OCI-LY3 (cell line): ENCODE measurements at regions not wholly inside any gene's neighbourhood (a gene's known extent, or its start where the extent isn't known, plus 50 kb on each side); places are given as distances from the start of the nearest gene placed in this dataset.

Experiments used
- CTCF ChIP-seq: fragments of 200-600, 300-600 bp; sonication (generic); IDR thresholded peaks from 2 replicates; pipeline ENCODE4 v1.5.1; 2014; ENCODE audit warnings: antibody characterized with exemption, low read length, low read depth
- EZH2phosphoT487 ChIP-seq: fragments of 200-600 bp; shearing (Covaris generic); IDR thresholded peaks from 2 replicates; pipeline ENCODE4 v1.6.1; 2018; ENCODE audit warnings: antibody characterized with exemption, mixed run types, low read depth

- TF ChIP-seq CTCF: no peak
- no peak for TF ChIP-seq EZH2phosphoT487
Measured at GRCh38 chrY:19130569-19131358, 357.2 kb upstream of the HSFY2 start.
